ENCODE measurements at regions not wholly inside any gene's neighbourhood (a gene's known extent, or its start where the extent isn't known, plus 50 kb on each side); places are given as distances from the start of the nearest gene placed in this dataset.
"Not testable (repeated sequence)": the region's sequence is repeated elsewhere in the genome, so short reads cannot be mapped to it uniquely, and the experiment has no call there.

- CTCF ChIA-PET, result no interaction called here
- POLR2A ChIA-PET, result no interaction called here
- no peak for DNase-seq (ENCODE audit: extremely low spot score)
- TF ChIP-seq, protein P1, sequence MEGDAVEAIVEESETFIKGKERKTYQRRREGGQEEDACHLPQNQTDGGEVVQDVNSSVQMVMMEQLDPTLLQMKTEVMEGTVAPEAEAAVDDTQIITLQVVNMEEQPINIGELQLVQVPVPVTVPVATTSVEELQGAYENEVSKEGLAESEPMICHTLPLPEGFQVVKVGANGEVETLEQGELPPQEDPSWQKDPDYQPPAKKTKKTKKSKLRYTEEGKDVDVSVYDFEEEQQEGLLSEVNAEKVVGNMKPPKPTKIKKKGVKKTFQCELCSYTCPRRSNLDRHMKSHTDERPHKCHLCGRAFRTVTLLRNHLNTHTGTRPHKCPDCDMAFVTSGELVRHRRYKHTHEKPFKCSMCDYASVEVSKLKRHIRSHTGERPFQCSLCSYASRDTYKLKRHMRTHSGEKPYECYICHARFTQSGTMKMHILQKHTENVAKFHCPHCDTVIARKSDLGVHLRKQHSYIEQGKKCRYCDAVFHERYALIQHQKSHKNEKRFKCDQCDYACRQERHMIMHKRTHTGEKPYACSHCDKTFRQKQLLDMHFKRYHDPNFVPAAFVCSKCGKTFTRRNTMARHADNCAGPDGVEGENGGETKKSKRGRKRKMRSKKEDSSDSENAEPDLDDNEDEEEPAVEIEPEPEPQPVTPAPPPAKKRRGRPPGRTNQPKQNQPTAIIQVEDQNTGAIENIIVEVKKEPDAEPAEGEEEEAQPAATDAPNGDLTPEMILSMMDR (IDR thresholded peaks at IDR 0.05; ENCODE audit: control extremely low read depth, extremely low read depth, low read depth, missing control alignments), result no peak
Observed at GRCh38 chr2:239644011-239644410, 243.2 kb upstream of the HDAC4 start.

DNA sequence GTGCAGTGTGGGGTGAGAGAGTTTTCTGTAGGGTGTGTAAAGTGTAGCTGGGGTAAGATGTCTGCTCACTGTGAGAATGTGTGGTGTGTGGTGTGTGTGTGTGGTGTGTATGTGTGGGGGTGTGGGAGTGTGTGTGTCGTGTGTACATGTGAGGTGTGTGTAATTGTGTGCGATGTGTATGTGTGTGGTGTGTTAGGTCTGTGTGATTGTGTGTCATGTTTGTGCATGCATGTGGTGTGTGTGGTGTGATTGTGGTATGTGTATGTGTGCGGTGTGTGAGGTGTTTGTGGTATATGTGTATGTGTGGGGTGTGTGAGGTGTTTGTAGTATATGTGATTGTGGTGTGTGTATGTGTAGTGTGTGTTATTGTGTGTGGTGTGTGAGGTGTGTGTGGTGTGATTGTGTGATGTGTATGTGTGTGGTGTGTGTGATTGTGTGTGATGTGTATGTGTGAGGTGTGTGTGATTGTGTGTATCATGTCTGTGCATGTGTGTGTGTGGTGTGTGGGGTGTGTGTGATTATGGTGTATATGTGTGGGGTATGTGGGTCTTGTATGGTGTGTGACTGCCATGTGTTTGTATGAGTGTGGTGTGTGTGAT lies 241.7 kb upstream of the HDAC4 start:
- TF ChIP-seq, protein P1 (IDR thresholded peaks at IDR 0.05; ENCODE audit: control extremely low read depth, extremely low read depth, low read depth, missing control alignments), result no peak
- POLR2A ChIA-PET, result no interaction called here
- no peak for DNase-seq (ENCODE audit: extremely low spot score)
- CTCF ChIA-PET, result no interaction called here

- DNase-seq (ENCODE audit: extremely low spot score); CTCF ChIA-PET: not testable (repeated sequence)
Observed at GRCh38 chr2:239641904-239642303, 241.1 kb upstream of the HDAC4 start.

DNA sequence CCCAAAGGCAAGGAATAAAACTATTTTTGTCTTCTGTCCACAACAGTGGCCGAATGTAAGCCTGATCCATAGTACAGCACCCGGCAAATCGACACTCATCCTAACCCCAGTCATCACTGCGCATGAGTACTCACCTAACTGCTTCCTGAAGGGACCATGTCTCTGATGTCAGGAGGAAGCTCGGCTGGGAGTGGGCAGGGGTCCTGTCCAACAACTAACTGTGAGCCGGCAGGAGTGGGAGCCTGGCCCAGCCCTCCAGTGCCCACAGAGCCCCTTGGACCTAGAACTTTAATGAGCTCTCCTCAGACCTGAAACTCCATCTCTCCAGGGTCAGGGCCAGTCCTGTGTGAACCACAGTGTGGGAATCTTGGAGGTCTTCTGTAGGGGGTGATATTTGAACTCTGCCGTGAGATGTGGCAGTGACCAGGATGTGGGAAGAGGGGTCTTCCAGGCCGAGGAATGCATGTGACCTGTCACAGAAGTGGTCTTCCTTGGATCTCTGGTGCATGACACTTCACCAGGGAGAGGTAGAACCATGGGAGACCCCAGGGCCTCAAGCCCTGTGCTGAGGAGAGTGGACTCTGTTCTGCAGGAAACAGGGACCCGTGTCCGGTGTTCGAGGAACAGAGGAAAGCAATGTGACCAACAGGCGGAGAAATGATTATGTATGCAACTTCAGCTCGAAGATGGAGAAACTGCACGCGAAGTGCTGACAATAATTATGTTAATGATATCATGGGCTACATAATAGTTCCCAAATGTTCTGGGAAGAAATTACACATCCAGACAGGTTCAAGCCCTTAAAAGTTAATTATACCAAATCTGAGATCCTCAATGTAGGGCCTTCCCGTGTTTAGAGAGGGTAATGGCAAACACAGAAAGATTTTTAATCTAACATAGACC lies 240.1 kb upstream of the HDAC4 start:
- TF ChIP-seq, protein P1 (IDR thresholded peaks at IDR 0.05; ENCODE audit: control extremely low read depth, extremely low read depth, low read depth, missing control alignments), result no peak
- DNase-seq (ENCODE audit: extremely low spot score), result no peak
- ChIA-PET CTCF (interaction anchor here (1.2 kb wide), 1 partner anchor 14 kb away, joined by 3 read pairs; no protein-coding TSS in a partner anchor), POLR2A (no interaction called here)

More at GRCh38 chr2:239641904-239642303, 241.1 kb upstream of the HDAC4 start:
- POLR2A ChIA-PET, result not testable (repeated sequence)

- CTCF ChIA-PET, result interaction anchor here (1.2 kb wide), 1 partner anchor 13 kb away, joined by 3 read pairs; no protein-coding TSS in a partner anchor
- POLR2A ChIA-PET, result no interaction called here
- DNase-seq (ENCODE audit: extremely low spot score), result no peak
- TF ChIP-seq, protein P1 (IDR thresholded peaks at IDR 0.05; ENCODE audit: control extremely low read depth, extremely low read depth, low read depth, missing control alignments), result no peak
Observed at GRCh38 chr2:239640210-239640609, 239.4 kb upstream of the HDAC4 start.

DNA sequence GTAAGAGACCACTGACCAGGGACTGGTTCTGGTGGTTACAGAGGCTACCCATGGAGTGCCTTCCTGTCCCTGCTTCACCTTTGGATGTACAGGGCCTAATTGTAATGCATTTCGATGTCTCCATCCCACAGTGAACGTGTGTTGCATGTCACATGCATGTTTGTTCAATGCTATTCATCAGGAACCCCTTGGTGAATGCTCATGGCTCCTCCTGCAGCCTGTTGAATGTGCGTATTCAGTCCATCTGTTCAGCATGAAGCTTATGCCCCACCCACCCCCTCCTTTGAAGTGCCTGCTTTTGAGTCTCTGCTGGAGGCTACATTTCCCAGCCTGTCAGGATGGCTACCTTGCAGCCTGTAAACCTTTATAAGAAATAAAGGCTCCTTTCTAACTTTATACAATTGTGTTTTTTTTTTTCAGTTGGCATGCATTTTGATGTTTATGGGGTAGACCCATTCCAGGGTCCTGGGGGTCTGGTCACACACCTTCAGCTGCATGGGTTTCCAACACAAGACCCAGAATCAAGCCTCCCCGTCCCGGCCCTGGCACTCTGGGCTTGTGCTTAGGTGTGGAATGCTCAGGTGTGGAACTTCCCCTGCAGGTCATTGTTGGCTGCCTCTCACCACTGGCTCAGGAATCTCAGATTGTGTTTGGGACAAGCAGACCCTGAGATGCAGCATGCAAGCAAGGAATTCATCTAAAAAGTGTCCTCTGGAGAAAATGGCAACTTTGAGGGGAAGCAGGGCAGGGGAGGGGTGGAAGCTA lies 238.8 kb upstream of the HDAC4 start:
- POLR2A ChIA-PET, result no interaction called here
- DNase-seq (ENCODE audit: extremely low spot score), result no peak

More for the DNA sequence above, 238.8 kb upstream of the HDAC4 start:
- CTCF ChIA-PET, result interaction anchor here (1.2 kb wide), 1 partner anchor 13 kb away, joined by 3 read pairs; no protein-coding TSS in a partner anchor
- TF ChIP-seq, protein P1 (IDR thresholded peaks at IDR 0.05; ENCODE audit: control extremely low read depth, extremely low read depth, low read depth, missing control alignments), result no peak

Data from GM10248 (cell line).